Left ventricle myocardium inferior (tissue), 1 donor: ENCODE measurements at regions not wholly inside any gene's neighbourhood (a gene's known extent, or its start where the extent isn't known, plus 50 kb on each side); places are given as distances from the start of the nearest gene placed in this dataset.

Experiments used
- DNase-seq: peaks from one replicate; pipeline ENCODE4 v3.0.0-alpha.2; 2020
- H3K27ac ChIP-seq: fragments of 200-600 bp; replicated peaks from 2 replicates; pipeline ENCODE4 v1.8.0; 2021
- H3K27me3 ChIP-seq: fragments of 200-600 bp; 2 replicates; pipeline ENCODE4 v1.8.0; 2021; ENCODE audit warnings: low read depth
- H3K36me3 ChIP-seq: fragments of 200-600 bp; 2 replicates; pipeline ENCODE4 v1.8.0; 2021
- H3K4me1 ChIP-seq: fragments of 200-600 bp; 2 replicates; pipeline ENCODE4 v1.8.0; 2021
- H3K4me3 ChIP-seq: fragments of 200-600 bp; 2 replicates; pipeline ENCODE4 v1.8.0; 2021; ENCODE audit warnings: mild to moderate bottlenecking, moderate library complexity
- H3K9me3 ChIP-seq: fragments of 200-600 bp; replicated peaks from 2 replicates; pipeline ENCODE4 v1.8.0; 2021
- intact Hi-C: fragments of 100-400 bp; cut with micrococcal nuclease; formaldehyde crosslinking; loops from one replicate; pipeline ENCODE4 v1.11.0; 2022
- TF ChIP-seq, protein P1 (sequence below): fragments of 200-600 bp; IDR thresholded peaks from 2 replicates; pipeline ENCODE4 v1.8.0; 2021; ENCODE audit warnings: antibody characterized with exemption, mild to moderate bottlenecking, borderline replicate concordance
- donor health status: DM: no; HTN: yes; CAD: no; lungs with severe emphysema.

DNA sequence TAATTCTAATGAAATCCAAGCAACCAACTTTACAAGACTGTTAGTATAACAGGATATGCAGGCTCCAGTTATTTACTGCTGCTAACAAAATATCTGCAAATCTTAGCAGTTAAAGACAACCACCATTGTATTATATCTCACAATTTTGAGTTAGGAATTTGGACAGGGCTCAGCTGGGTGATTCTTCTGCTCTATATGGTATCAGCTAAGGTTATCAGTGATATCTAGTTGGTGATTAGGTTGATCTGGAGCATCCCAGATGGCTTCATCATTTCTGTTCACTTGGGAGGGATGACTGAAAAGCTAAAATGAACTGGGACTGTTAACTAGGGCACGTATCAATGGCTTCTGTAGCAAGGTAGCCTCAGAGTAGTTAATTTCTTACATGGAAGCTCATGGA lies 105.7 kb downstream of the MBL2 start:
- intact Hi-C loops: no loop called here
- TF ChIP-seq, protein P1, sequence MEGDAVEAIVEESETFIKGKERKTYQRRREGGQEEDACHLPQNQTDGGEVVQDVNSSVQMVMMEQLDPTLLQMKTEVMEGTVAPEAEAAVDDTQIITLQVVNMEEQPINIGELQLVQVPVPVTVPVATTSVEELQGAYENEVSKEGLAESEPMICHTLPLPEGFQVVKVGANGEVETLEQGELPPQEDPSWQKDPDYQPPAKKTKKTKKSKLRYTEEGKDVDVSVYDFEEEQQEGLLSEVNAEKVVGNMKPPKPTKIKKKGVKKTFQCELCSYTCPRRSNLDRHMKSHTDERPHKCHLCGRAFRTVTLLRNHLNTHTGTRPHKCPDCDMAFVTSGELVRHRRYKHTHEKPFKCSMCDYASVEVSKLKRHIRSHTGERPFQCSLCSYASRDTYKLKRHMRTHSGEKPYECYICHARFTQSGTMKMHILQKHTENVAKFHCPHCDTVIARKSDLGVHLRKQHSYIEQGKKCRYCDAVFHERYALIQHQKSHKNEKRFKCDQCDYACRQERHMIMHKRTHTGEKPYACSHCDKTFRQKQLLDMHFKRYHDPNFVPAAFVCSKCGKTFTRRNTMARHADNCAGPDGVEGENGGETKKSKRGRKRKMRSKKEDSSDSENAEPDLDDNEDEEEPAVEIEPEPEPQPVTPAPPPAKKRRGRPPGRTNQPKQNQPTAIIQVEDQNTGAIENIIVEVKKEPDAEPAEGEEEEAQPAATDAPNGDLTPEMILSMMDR: no peak
- no peaks in the 10 kb centered on the region for H3K27me3 ChIP-seq
- no peak overlapping the region for H3K4me3 ChIP-seq
- H3K4me1 ChIP-seq: no peaks in the 10 kb centered on the region
- H3K36me3 ChIP-seq: no peaks in the 10 kb centered on the region
- H3K27ac ChIP-seq: no peak overlapping the region
- DNase-seq: no peak
- peaks cover 23% of the 10 kb centered on the region for H3K9me3 ChIP-seq

DNA sequence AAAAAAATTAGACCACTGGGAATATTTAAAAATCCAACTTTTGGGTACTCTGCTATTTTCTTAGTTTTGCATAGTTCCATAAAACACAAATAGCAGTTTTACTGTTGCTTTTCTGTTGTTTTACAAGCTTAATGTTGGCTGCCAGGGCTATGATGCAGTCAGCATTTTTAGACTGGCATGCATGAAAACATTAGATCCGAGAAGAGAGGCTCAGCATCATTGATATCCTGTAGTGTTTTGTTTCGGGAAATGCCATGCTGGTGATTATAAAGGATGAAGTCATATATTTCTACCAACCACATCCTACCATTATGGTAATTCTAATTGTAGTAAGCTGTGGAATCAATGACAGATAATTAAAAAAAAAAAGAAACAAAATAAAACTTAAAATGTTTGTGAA lies 104.6 kb downstream of the MBL2 start:
- Histone ChIP-seq H3K4me1 (no peaks in the 10 kb centered on the region), H3K9me3 (peaks cover 23% of the 10 kb centered on the region), H3K27ac (no peak overlapping the region), H3K27me3 (no peaks in the 10 kb centered on the region), H3K4me3 (no peak overlapping the region), H3K36me3 (no peaks in the 10 kb centered on the region)
- intact Hi-C loops: no loop called here
- TF ChIP-seq, protein P1: no peak
- DNase-seq: no peak

DNA sequence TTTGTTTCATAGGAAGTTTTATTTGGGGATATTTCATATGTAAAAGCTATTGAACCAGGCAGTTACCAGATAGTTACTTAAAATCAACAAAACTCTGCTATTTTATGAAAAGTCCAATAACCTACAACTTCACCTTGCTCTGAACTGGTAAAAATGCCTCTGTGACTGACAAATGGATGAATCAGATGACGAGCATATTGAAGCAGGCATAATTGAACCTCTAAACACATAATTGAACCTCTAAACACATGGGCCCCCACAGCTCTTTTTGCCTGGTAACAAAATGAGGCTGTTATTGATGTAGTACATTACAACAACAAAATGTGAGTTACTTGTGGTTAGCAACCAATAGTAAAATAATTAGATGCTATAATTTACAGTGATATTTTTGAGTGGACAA lies 99.7 kb downstream of the MBL2 start:
- intact Hi-C loops: no loop called here
- TF ChIP-seq, protein P1: no peak
- H3K9me3 ChIP-seq: peaks cover 11% of the 10 kb centered on the region

DNA sequence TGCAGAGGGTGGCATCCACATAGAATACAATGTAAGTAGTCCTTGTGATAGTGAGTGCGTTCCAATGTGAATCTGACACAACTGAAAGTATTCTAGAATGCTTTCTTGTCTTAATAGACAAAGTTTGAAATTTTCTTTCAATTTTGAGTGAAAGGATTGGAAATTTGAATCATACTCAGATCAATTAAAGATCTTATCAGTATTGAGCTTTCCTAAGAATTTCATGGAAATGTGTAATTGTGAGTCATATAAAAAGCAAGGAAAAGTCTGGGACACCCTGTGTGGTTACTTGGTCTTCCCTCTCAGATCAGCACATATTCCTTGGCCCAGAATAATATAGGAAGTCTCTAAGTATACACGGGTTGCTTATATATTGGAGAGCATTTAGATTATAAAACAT lies 99.1 kb downstream of the MBL2 start:
- peaks cover 10% of the 10 kb centered on the region for H3K9me3 ChIP-seq
- TF ChIP-seq, protein P1: no peak
- no peaks in the 10 kb centered on the region for H3K4me1 ChIP-seq
- intact Hi-C loops: no loop called here
- no peaks in the 10 kb centered on the region for H3K36me3 ChIP-seq
- no peak for DNase-seq
- no peak overlapping the region for H3K27ac ChIP-seq
- H3K27me3 ChIP-seq: no peaks in the 10 kb centered on the region
- no peak overlapping the region for H3K4me3 ChIP-seq

More for the DNA sequence above, 99.7 kb downstream of the MBL2 start:
- DNase-seq: no peak
- Histone ChIP-seq H3K36me3 (no peaks in the 10 kb centered on the region), H3K4me3 (no peak overlapping the region), H3K27me3 (no peaks in the 10 kb centered on the region), H3K27ac (no peak overlapping the region), H3K4me1 (no peaks in the 10 kb centered on the region)

DNA sequence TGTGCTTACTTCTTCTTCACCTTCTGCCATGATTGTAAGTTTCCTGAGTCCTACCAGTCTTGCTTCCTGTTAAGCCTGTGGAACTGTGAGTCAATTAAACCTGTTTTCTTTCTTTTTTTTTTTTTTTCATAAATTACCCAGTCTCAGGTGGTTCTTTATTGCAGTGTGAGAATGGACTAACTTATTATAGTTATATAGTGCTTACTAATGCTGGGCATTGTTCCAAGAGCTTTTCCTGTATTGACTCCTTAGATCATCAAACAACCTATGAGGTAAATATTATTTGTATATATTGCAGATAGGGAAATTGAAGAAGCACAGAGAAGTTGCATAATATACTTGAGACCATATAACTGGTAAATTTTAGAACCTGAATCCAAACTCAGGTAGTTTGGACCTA lies 98.1 kb downstream of the MBL2 start:
- no peaks in the 10 kb centered on the region for H3K4me1 ChIP-seq
- no peak overlapping the region for H3K27ac ChIP-seq
- DNase-seq: no peak
- H3K27me3 ChIP-seq: no peaks in the 10 kb centered on the region
- TF ChIP-seq, protein P1: no peak
- intact Hi-C loops: no loop called here
- peaks cover 10% of the 10 kb centered on the region for H3K9me3 ChIP-seq
- H3K4me3 ChIP-seq: no peak overlapping the region
- no peaks in the 10 kb centered on the region for H3K36me3 ChIP-seq

DNA sequence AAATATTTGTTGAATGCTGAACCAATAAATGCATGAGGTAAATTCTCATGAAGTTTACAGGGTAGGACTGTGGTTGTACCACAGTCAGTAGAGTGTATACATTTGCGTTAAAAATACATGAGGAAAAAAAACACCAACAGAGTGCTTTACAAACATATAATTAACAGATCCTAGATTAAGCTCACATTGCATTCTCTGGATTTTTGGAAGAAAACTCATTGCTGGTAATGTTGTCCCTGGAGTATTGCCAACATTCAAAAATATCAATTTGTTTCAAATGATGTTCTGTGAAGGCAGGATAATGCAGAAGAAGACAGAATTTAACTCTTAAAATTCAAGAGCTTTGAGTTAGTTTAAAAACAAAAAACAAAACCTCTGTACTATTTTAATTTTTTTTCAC lies 95.5 kb downstream of the MBL2 start:
- DNase-seq: no peak
- no peak overlapping the region for H3K27ac ChIP-seq
- H3K9me3 ChIP-seq: peaks cover 10% of the 10 kb centered on the region
- H3K4me3 ChIP-seq: no peak overlapping the region
- H3K27me3 ChIP-seq: no peaks in the 10 kb centered on the region
- no peaks in the 10 kb centered on the region for H3K4me1 ChIP-seq
- intact Hi-C loops: no loop called here
- no peaks in the 10 kb centered on the region for H3K36me3 ChIP-seq
- TF ChIP-seq, protein P1: no peak
